SK-N-DZ (cell line): ENCODE measurements at regions not wholly inside any gene's neighbourhood (a gene's known extent, or its start where the extent isn't known, plus 50 kb on each side); places are given as distances from the start of the nearest gene placed in this dataset.
"Not testable (repeated sequence)": the region's sequence is repeated elsewhere in the genome, so short reads cannot be mapped to it uniquely, and the experiment has no call there.

ENCODE experiments used
- DNase-seq: peaks from one replicate; pipeline ENCODE4 v3.0.0-alpha.2; 2015; ENCODE audit warnings: low spot score

- DNase-seq = not testable (repeated sequence)
Observed at GRCh38 chr14:37785298-37785697, 189.9 kb downstream of the TTC6 start.

- DNase-seq = not testable (repeated sequence)
Observed at GRCh38 chr14:37786114-37786625, 190.7 kb downstream of the TTC6 start.

DNA sequence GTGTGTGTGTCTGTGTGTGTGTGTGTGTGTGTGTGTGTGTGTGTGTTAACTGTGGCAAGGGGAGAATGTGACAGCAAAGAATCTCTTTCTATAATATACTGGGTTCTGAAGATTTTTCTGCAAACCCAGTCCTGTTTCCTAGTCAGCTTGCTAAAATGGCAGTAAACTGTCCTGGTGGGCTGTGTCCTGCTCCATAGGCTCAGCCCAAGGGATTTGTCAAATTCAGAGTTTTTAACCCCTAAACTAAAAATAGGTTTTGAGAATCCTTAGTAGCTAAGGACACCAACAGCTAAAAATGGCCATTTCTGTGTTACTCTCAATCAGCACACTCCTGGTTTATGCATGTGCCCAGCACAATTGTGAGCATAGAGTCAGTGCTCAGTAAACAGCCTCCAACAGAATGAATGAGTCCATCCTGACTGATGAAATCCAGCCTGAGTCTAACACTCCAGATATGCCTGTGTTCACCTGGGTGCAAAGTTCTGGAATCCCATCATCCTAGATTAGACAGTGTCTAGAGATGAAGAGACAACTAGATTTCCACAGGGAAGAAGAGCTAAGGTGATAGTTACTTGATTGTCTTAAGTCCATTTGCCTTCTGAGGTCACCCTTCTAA is 192.6 kb downstream of the TTC6 start:
- no peak for DNase-seq

GRCh38 chr14:37791384-37792036 is 196.1 kb downstream of the TTC6 start:
- DNase-seq = no peak

DNA sequence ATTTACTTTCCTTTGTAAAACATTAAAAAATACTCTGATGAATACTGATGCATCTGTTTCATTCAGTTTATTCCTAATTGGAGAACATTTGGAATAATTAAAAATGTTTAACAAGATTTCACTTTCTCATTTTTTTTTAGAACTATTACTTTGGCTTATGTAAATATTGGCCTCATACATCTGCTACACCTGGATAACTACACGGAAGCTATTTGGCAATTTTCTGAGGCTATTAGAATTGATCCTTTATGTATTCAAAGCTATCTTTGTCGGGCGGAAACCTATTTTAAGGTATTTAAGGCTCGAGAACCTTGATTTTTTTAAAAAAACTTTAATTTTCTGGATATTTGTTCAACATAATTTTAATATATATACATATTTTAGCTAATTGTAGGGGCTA is 196.7 kb downstream of the TTC6 start:
- DNase-seq = no peak

- DNase-seq = no peak
Observed at GRCh38 chr14:37796703-37797416, 201.4 kb downstream of the TTC6 start.

- DNase-seq = no peak
Observed at GRCh38 chr14:37797675-37798074, 202.2 kb downstream of the TTC6 start.

DNA sequence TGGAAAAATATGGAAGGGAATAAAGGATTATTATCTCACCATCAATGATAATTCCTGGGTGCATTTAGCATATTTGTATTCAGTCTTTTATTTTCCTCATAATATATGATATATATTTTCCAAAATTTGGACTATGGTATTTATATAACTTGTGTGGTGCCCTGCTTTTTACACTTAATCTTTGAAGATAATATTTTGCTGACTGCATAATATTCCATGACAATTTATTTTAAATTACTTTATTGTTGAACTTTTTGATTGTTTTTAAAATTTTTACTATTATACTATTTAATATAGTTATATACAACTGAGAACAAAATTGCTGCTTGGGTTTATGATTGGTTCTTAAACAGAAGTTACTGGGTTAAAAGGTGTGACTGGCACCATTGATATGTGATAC is 212.3 kb downstream of the TTC6 start:
- DNase-seq = no peak

- no peak for DNase-seq
Observed at GRCh38 chr14:37810094-37810801, 214.8 kb downstream of the TTC6 start.

DNA sequence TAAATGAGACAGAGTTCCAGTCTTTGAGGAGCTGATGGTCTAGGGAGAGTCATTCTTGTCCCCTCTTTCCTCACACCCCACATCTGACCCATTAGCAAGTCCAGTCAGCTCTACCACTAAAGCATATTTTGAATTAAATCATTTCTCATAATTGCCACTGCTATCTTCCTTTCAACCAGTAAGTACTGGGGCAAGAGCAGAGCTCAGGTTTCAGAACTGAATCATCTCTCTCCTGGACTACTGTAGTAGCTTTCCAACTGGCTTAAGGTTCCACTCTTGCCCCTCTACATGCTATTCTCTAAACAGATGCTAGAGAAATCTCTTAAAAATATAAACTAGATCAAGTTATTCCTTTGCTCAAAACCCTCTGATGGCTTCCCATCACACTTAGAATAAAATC is 218.3 kb downstream of the TTC6 start:
- no peak for DNase-seq

GRCh38 chr14:37816135-37816534 is 220.7 kb downstream of the TTC6 start:
- no peak for DNase-seq

DNA sequence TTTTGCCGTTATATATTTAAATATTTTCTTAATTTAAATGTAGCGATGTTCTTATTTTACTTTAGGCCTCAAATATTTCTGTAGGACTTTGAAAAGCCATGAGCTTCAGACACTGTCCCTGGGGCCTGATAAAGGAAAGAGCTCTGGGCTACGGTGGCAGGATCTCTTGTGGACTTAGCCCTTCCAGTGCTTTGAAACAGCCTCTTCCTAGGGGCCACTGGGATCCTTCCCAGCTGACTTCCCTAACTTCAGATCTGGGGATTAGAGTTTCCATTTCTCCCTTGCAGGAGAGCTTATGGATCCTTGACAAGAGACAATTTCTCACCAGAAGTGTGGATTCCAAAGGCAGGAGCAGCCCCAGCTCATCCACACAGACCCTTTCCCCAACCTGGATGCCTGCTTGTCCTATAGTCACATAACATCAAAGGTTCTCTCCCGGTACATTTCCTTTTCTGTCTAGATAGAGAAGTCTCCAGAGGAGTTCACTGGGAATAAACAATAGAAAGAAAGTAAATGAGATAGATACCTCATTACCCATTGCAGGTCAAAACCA is 221.4 kb downstream of the TTC6 start:
- no peak for DNase-seq

DNA sequence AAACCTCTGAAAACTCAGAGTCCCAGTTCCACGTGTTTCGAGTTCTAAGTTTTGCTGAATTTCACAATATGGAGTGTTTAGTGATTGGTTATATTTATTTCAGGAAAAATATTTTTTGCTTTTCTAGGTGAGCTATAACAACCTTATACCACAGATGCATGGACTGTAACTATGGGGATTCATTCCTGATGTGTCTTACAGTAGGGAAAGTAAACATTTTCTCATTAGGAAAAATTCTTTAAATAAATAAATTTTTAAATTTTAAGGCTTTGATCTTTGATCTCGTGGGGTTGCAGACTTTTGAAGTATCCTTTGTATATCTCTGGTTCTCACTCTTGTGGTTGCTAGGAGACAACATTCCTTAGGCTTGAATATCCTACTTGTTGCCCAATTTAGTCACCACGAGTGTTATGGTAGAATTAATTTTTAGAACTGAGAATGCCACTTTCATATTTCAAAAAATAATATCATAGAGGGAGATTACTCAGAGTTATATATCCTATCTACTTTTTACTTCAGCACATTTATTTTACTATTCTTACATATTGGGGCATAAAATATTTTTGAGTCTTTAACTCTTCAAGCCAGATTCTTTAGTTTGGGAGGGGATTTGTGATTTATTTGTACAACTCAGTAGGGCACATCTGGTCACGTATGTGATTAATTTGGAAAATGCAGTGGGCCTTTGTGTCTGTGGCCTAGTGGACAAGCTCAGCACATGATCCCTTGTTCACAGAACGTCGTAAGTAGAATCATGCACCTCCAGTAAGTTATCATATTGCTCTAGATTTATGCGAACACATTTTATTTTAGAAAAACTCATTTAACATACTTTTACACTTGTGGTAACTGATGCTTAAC is 224.0 kb downstream of the TTC6 start:
- DNase-seq = no peak

GRCh38 chr14:37820810-37821209 is 225.4 kb downstream of the TTC6 start:
- DNase-seq = not testable (repeated sequence)

DNA sequence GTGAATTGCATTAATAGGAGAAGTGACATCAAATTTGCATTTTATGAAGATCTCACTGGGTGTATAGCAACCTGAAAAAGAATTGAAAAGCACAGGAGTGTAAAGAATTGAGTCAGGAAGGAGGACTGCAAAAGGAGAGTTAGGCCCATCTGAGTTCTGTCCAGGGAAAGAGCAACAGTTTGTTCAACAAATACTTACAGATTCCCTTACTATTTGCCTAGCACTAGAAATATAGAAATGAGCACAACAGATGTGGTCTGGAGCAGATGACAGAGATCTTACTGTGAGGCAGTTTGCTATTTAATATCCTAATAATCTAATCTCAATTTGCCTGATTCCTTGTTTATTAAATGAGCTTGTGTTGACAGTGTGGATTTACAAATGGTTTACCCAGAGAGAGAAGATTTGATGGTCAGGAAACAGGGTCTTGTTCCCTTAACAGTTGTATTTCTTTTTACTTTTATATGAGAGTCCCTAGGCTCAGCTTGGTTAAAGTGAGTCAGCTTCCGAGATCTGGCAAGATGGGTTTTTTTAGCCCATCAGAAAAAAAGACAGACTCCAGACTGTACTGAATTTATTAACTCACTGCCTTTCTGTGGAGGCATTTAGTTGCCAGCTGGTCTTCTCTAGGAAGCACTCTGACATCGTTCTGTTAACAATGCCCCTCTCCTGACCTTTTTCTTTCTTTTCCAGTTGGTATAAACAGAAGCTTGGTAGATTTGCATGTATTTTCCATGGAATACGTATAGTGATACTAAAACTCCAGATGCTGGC is 229.7 kb downstream of the TTC6 start:
- no peak for DNase-seq

GRCh38 chr14:37826869-37827268 is 231.4 kb downstream of the TTC6 start:
- DNase-seq = no peak

GRCh38 chr14:37830271-37830670 is 234.8 kb downstream of the TTC6 start:
- DNase-seq = no peak

DNA sequence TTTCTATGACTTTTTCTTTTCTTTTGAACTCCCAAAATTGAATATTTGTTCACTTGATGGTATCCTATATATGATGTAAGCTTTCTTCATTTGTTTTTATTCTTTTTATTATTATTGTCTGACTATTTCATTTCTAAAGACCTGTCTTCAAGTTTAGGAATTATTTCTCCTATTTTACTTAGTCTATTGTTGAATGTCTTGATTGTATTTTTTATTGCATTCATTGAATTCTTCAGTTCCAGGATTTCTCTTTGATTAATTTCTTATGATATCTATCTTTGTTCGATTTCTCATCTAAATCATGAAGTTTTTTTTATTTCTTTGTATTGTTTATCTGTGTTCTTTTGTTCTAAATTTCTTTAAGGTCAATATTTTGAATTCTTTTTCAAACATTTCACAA is 238.8 kb downstream of the TTC6 start:
- no peak for DNase-seq

DNA sequence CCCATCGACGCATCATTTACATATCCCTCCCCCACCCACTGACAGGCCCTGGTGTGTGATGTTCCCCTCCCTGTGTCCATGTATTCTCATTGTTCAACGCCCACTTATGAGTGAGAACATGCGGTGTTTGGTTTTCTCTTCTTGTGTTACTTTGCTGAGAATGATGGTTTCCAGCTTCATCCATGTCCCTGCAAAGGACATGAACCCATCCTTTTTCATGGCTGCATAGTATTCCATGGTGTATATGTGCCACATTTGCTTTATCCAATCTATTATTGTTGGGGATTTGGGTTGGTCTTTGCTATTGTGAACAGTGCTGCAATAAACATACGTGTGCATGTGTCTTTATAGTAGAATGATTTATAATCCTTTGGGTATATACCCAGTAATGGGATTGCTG is 243.3 kb downstream of the TTC6 start:
- not testable (repeated sequence) for DNase-seq

GRCh38 chr14:37841039-37841438 is 245.6 kb downstream of the TTC6 start:
- DNase-seq = not testable (repeated sequence)
